ENCODE measurements at regions not wholly inside any gene's neighbourhood (a gene's known extent, or its start where the extent isn't known, plus 50 kb on each side); places are given as distances from the start of the nearest gene placed in this dataset.

- no peak for TF ChIP-seq CTCF (IDR thresholded peaks at IDR 0.05; ENCODE audit: control extremely low read depth, extremely low read depth, low read depth, missing control alignments)
- CTCF ChIA-PET, result interaction anchor here (1.4 kb wide), 1 partner anchor 104 kb away, joined by 3 read pairs; no protein-coding TSS in a partner anchor
- no peak for DNase-seq (ENCODE audit: extremely low spot score)
- POLR2A ChIA-PET, result no interaction called here
Measured at GRCh38 chr4:27930291-27930690, 1069.7 kb downstream of the STIM2 start.

- ChIA-PET CTCF (interaction anchor here (1.4 kb wide), 1 partner anchor 105 kb away, joined by 3 read pairs; no protein-coding TSS in a partner anchor), POLR2A (no interaction called here)
- TF ChIP-seq CTCF (IDR thresholded peaks at IDR 0.05; ENCODE audit: control extremely low read depth, extremely low read depth, low read depth, missing control alignments), result no peak
- DNase-seq (ENCODE audit: extremely low spot score), result no peak
Measured at GRCh38 chr4:27930976-27931375, 1070.3 kb downstream of the STIM2 start.

- no peak for TF ChIP-seq CTCF (IDR thresholded peaks at IDR 0.05; ENCODE audit: control extremely low read depth, extremely low read depth, low read depth, missing control alignments)
- CTCF ChIA-PET, result interaction anchor here (1.4 kb wide), 1 partner anchor 106 kb away, joined by 3 read pairs; no protein-coding TSS in a partner anchor
- POLR2A ChIA-PET, result no interaction called here
- DNase-seq (ENCODE audit: extremely low spot score), result no peak
Measured at GRCh38 chr4:27931584-27931983, 1070.9 kb downstream of the STIM2 start.

GRCh38 chr4:27934871-27935270, 1074.2 kb downstream of the STIM2 start:
- no peak for DNase-seq (ENCODE audit: extremely low spot score)
- TF ChIP-seq CTCF (IDR thresholded peaks at IDR 0.05; ENCODE audit: control extremely low read depth, extremely low read depth, low read depth, missing control alignments), result no peak
- POLR2A ChIA-PET, result no interaction called here
- CTCF ChIA-PET, result no interaction called here

- ChIA-PET CTCF (no interaction called here), POLR2A (no interaction called here)
- no peak for TF ChIP-seq CTCF (IDR thresholded peaks at IDR 0.05; ENCODE audit: control extremely low read depth, extremely low read depth, low read depth, missing control alignments)
- no peak for DNase-seq (ENCODE audit: extremely low spot score)
Measured at GRCh38 chr4:27946799-27947198, 1086.2 kb downstream of the STIM2 start.

GRCh38 chr4:27947302-27947701, 1086.7 kb downstream of the STIM2 start:
- no peak for DNase-seq (ENCODE audit: extremely low spot score)
- no peak for TF ChIP-seq CTCF (IDR thresholded peaks at IDR 0.05; ENCODE audit: control extremely low read depth, extremely low read depth, low read depth, missing control alignments)
- POLR2A ChIA-PET, result no interaction called here
- CTCF ChIA-PET, result no interaction called here

GRCh38 chr4:27964095-27964494, 1103.5 kb downstream of the STIM2 start:
- ChIA-PET POLR2A (no interaction called here), CTCF (no interaction called here)
- no peak for TF ChIP-seq CTCF (IDR thresholded peaks at IDR 0.05; ENCODE audit: control extremely low read depth, extremely low read depth, low read depth, missing control alignments)
- no peak for DNase-seq (ENCODE audit: extremely low spot score)
